Subcutaneous abdominal adipose tissue (tissue), 5 donors: ENCODE measurements at regions not wholly inside any gene's neighbourhood (a gene's known extent, or its start where the extent isn't known, plus 50 kb on each side); places are given as distances from the start of the nearest gene placed in this dataset.

ENCODE experiments used
- H3K27ac ChIP-seq: one replicate; pipeline ENCODE4 v1.7.0; 2013; ENCODE audit warnings: low read depth, mild to moderate bottlenecking, inconsistent platforms, low read length, moderate library complexity
- H3K27me3 ChIP-seq, 5 donors: one replicate each; pipeline ENCODE4 v1.7.0; 2013; ENCODE audit warnings: low read length in 5 of 5, inconsistent platforms in 1 of 5; ENCODE audit not compliant: control insufficient read depth in 5 of 5, insufficient read depth in 4 of 5
- H3K36me3 ChIP-seq, 5 donors: one replicate each; pipeline ENCODE4 v1.7.0; 2013; ENCODE audit warnings: low read length in 5 of 5; ENCODE audit not compliant: control insufficient read depth in 5 of 5, insufficient read depth in 5 of 5
- H3K4me1 ChIP-seq, 5 donors: one replicate each; pipeline ENCODE4 v1.7.0; 2013; ENCODE audit warnings: low read length in 5 of 5, mild to moderate bottlenecking in 3 of 5, moderate library complexity in 1 of 5; ENCODE audit not compliant: control insufficient read depth in 5 of 5, insufficient read depth in 5 of 5
- H3K4me3 ChIP-seq, 5 donors: one replicate each; pipeline ENCODE4 v1.7.0; 2013; ENCODE audit warnings: low read length in 5 of 5, low read depth in 1 of 5
- H3K9ac ChIP-seq, 5 donors: one replicate each; pipeline ENCODE4 v1.7.0; 2013; ENCODE audit warnings: low read length in 5 of 5, mild to moderate bottlenecking in 4 of 5, moderate library complexity in 3 of 5
- H3K9me3 ChIP-seq, 5 donors: one replicate each; pipeline ENCODE4 v1.7.0; 2013; ENCODE audit warnings: low read length in 5 of 5; ENCODE audit not compliant: control insufficient read depth in 5 of 5
- donor health status: healthy.
- donor health status: healthy.
- donor health status: healthy.
- donor health status: healthy.
- donor health status: healthy.

DNA sequence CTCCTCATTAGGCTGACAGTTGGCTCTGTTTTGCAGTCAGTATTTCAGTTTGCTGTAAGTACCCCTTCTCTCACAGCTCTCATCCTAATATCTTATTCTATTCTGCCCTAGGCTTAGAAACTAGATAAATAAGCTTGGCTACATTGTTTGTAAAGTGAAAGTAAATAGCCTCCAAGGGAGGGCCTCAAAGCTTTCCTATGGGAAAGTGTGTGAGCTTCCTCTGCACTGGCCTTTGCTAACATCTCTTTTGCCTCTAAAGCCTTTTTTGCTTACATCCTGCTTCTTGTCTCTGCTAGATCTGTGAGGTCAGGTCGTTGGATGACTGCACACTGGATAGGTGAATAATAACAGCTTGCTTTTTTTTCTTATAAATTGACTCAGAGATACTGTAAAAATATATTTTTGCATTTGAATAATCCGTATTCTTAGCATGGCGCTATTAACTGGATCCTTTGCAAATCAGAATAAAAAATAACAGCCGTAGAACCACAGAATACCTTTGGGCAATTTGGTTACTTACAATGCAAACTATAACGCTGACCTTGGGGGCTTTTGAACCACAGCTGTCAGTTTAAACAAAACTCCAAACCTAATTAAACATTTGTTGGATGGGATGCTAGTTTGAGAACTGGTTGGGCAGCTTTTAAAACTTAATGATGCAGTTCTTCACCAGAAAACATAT, 55.1 kb downstream of the TTC6 start:
- Histone ChIP-seq H3K27me3 (no peaks in the 10 kb centered on the region), H3K4me3 (no peak overlapping the region), H3K4me1 (no peaks in the 10 kb centered on the region), H3K36me3 (no peaks in the 10 kb centered on the region), H3K27ac (no peak overlapping the region), H3K9me3 (no peaks in the 10 kb centered on the region), H3K9ac (no peak overlapping the region)

DNA sequence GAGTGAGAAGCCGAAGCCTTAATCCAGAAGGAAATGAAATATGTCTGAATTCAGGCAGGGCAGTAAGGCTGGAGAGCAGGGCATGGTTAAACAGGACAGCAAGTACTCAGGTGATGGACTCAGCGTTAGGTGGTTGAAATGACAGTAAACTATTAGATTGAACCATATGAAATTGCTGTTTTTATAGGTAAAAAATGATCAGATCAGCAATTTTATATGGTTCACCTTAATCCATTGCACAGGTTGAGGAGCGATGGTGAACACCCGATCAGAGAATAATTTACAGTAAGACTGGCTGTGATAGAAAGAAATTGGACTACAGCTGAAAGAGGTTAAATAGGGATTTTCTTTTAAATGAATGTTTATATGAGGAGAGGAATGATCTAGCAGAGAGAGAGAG, 56.6 kb downstream of the TTC6 start:
- Histone ChIP-seq H3K36me3 (no peaks in the 10 kb centered on the region), H3K4me1 (no peaks in the 10 kb centered on the region), H3K4me3 (no peak overlapping the region), H3K27me3 (no peaks in the 10 kb centered on the region), H3K9me3 (peaks cover 0 to 2% (median 0%) of the 10 kb centered on the region in 5 donors), H3K9ac (no peak overlapping the region), H3K27ac (no peak overlapping the region)

DNA sequence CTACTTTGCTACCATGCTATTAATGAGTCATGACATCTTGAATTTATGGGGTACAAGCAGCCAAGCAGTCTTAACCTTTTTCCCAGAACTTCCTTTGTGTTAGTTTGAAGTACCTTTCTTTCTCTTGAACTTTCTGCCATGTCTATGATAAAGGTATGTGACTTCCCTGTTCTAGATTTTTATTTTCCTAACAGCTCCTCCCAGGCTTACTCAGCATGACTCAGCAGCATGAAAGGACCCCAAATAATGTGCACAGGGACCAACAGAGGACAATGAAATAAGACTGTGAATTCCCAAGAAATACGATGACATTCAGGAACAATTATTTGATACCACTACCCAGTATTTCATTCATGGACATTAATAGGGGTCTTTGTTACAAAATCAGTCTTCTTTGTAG, 60.0 kb downstream of the TTC6 start:
- Histone ChIP-seq H3K9me3 (peaks cover 0 to 5% (median 1%) of the 10 kb centered on the region in 5 donors), H3K9ac (no peak overlapping the region), H3K4me1 (no peaks in the 10 kb centered on the region), H3K36me3 (no peaks in the 10 kb centered on the region), H3K27ac (no peak overlapping the region), H3K27me3 (no peaks in the 10 kb centered on the region), H3K4me3 (no peak overlapping the region)

GRCh38 chr14:37658156-37658555, 62.7 kb downstream of the TTC6 start:
- H3K4me1 ChIP-seq: no peaks in the 10 kb centered on the region
- H3K36me3 ChIP-seq: no peaks in the 10 kb centered on the region
- no peak overlapping the region for H3K4me3 ChIP-seq
- H3K9me3 ChIP-seq: peaks cover 0 to 14% (median 5%) of the 10 kb centered on the region in 5 donors
- H3K27ac ChIP-seq: no peak overlapping the region
- H3K27me3 ChIP-seq: no peaks in the 10 kb centered on the region
- H3K9ac ChIP-seq: no peak overlapping the region

DNA sequence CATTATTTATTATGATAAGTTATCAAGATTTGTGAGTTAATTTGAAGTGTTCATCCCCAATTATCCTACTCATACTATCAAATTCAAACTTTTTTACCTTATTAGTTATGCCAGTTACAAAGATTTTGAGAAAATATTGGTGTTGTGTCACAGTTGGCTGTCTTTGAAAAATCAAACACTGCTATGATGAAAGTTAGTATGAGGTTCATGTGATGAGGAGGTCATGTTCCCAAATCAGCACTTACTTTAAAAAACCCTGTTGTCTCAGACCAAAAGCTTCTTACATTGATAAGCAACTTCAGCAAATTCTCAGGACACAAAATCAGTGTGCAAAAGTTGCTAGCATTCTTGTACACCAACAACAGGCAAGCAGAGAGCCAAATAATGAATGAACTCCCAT, 68.1 kb downstream of the TTC6 start:
- H3K36me3 ChIP-seq: no peaks in the 10 kb centered on the region
- no peaks in the 10 kb centered on the region for H3K27me3 ChIP-seq
- H3K4me1 ChIP-seq: no peaks in the 10 kb centered on the region
- peaks cover 0 to 12% (median 5%) of the 10 kb centered on the region in 5 donors for H3K9me3 ChIP-seq
- no peak overlapping the region for H3K9ac ChIP-seq
- H3K4me3 ChIP-seq: no peak overlapping the region
- H3K27ac ChIP-seq: no peak overlapping the region

GRCh38 chr14:37665479-37665878, 70.0 kb downstream of the TTC6 start:
- H3K36me3 ChIP-seq: no peaks in the 10 kb centered on the region
- H3K27ac ChIP-seq: no peak overlapping the region
- no peaks in the 10 kb centered on the region for H3K27me3 ChIP-seq
- H3K4me3 ChIP-seq: no peak overlapping the region
- peaks cover 0 to 8% (median 3%) of the 10 kb centered on the region in 5 donors for H3K9me3 ChIP-seq
- no peaks in the 10 kb centered on the region for H3K4me1 ChIP-seq
- no peak overlapping the region for H3K9ac ChIP-seq

DNA sequence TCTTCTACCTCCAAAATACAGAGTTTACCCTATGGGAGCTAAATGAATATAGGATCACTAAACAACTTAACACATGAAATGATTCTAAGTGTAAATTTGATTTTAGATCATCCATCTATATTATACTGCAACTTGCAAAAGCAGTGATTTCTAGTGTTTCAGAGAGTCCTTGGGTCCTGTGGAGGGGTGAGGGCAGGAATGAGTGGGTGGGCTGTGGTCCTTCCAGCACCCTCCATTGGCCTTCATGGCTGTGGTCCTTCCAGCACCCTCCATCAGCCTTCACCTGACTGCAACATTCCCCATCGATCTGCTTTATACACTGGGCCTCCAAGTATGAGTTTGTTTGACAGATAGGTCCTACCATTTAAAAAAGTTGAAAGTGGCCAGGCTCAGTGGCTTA, 70.5 kb downstream of the TTC6 start:
- Histone ChIP-seq H3K9me3 (peaks cover 0 to 4% (median 0%) of the 10 kb centered on the region in 5 donors), H3K4me1 (no peaks in the 10 kb centered on the region), H3K27me3 (no peaks in the 10 kb centered on the region), H3K4me3 (no peak overlapping the region), H3K9ac (no peak overlapping the region), H3K36me3 (no peaks in the 10 kb centered on the region), H3K27ac (no peak overlapping the region)

- H3K9me3 ChIP-seq: no peaks in the 10 kb centered on the region
- H3K9ac ChIP-seq: no peak overlapping the region
- H3K4me3 ChIP-seq: no peak overlapping the region
- H3K4me1 ChIP-seq: no peaks in the 10 kb centered on the region
- H3K27ac ChIP-seq: no peak overlapping the region
- H3K36me3 ChIP-seq: no peaks in the 10 kb centered on the region
- no peaks in the 10 kb centered on the region for H3K27me3 ChIP-seq
Measured at GRCh38 chr14:37668646-37669045, 73.2 kb downstream of the TTC6 start.

- Histone ChIP-seq H3K27me3 (no peaks in the 10 kb centered on the region), H3K4me3 (no peak overlapping the region), H3K9me3 (no peaks in the 10 kb centered on the region), H3K36me3 (no peaks in the 10 kb centered on the region), H3K9ac (no peak overlapping the region), H3K27ac (no peak overlapping the region), H3K4me1 (no peaks in the 10 kb centered on the region)
Measured at GRCh38 chr14:37669242-37669641, 73.8 kb downstream of the TTC6 start.

- Histone ChIP-seq H3K9ac (no peak overlapping the region), H3K27ac (no peak overlapping the region)
Measured at GRCh38 chr14:37673439-37673838, 78.0 kb downstream of the TTC6 start.

More at GRCh38 chr14:37673439-37673838, 78.0 kb downstream of the TTC6 start:
- Histone ChIP-seq H3K4me1 (no peaks in the 10 kb centered on the region), H3K9me3 (no peaks in the 10 kb centered on the region), H3K36me3 (no peaks in the 10 kb centered on the region), H3K4me3 (no peak overlapping the region), H3K27me3 (no peaks in the 10 kb centered on the region)
